Natural killer cell (primary cell): ENCODE measurements at regions not wholly inside any gene's neighbourhood (a gene's known extent, or its start where the extent isn't known, plus 50 kb on each side); places are given as distances from the start of the nearest gene placed in this dataset.
A peak's percentile ranks its signal among the peaks of the same experiment; 100 is the strongest.

Source experiments
- ATAC-seq, 3 donors: fragments of 150-1000 bp in 2 of 3; fragments of 200-7000 bp in 1 of 3; cut with Tn5 transposase; 1 replicate in 1 of 3; 2 replicates in 2 of 3; pipeline ENCODE4 v1.10.0; 2021; ENCODE audit warnings: mild to moderate bottlenecking in 2 of 3, moderate library complexity in 2 of 3
- DNase-seq, 2 donors: peaks; one replicate each; pipeline versions ENCODE4 v3.0.0 to v3.0.0-alpha.2; 2013 to 2021; ENCODE audit warnings: mixed read lengths in 1 of 2
- H3K27ac ChIP-seq: one replicate; pipeline ENCODE4 v1.5.1; 2013; ENCODE audit warnings: mild to moderate bottlenecking, low read length
- H3K27me3 ChIP-seq: one replicate; pipeline ENCODE4 v1.6.1; 2013; ENCODE audit warnings: low read length; ENCODE audit not compliant: control insufficient read depth, insufficient read depth
- H3K36me3 ChIP-seq: one replicate; pipeline ENCODE4 v1.6.1; 2013; ENCODE audit warnings: low read length; ENCODE audit not compliant: control insufficient read depth, insufficient read depth
- H3K4me1 ChIP-seq: one replicate; pipeline ENCODE4 v1.6.1; 2013; ENCODE audit warnings: low read length; ENCODE audit not compliant: control insufficient read depth, insufficient read depth
- H3K4me3 ChIP-seq: one replicate; pipeline ENCODE4 v1.5.1; 2013; ENCODE audit warnings: low read length
- H3K9me3 ChIP-seq: one replicate; pipeline ENCODE4 v1.6.1; 2013; ENCODE audit warnings: low read length; ENCODE audit not compliant: control insufficient read depth, insufficient read depth
- H3K27ac Mint-ChIP-seq, 2 donors: one replicate each; pipeline ENCODE4 v1.8.0; 2022; ENCODE audit warnings: mild to moderate bottlenecking in 2 of 2, mixed read lengths in 2 of 2, moderate library complexity in 1 of 2
- H3K27me3 Mint-ChIP-seq, 2 donors: one replicate each; pipeline ENCODE4 v1.8.0; 2022; ENCODE audit warnings: low read depth in 2 of 2, mixed read lengths in 2 of 2
- H3K36me3 Mint-ChIP-seq: one replicate; pipeline ENCODE4 v1.8.0; 2022; ENCODE audit warnings: mixed read lengths
- H3K4me1 Mint-ChIP-seq, 2 donors: one replicate each; pipeline ENCODE4 v1.8.0; 2022; ENCODE audit warnings: mixed read lengths in 2 of 2
- H3K4me3 Mint-ChIP-seq: one replicate; pipeline ENCODE4 v1.8.0; 2022; ENCODE audit warnings: mild to moderate bottlenecking, moderate library complexity, mixed read lengths
- H3K9me3 Mint-ChIP-seq, 2 donors: one replicate each; pipeline ENCODE4 v1.8.0; 2022; ENCODE audit warnings: mixed read lengths in 2 of 2
- CTCF ChIP-seq: fragments of 200-600 bp; IDR thresholded peaks from one replicate; pipeline ENCODE4 v1.8.0; 2022; ENCODE audit warnings: antibody characterized with exemption
- WGBS: methylation state at CpG from one replicate; pipeline ENCODE4 v1.1.7; 2013; ENCODE audit warnings: missing lambda C conversion rate; ENCODE audit not compliant: insufficient coverage; 5-methylcytosine and 5-hydroxymethylcytosine counted together
- intact Hi-C: fragments of 100-400 bp; cut with micrococcal nuclease; formaldehyde crosslinking; loops from one replicate; pipeline ENCODE4 v1.14.2; 2022

GRCh38 chr7:131235489-131236317 lies 92.0 kb upstream of the MKLN1 start:
- DNase-seq: peak; percentile 64 to 90
- Mint-ChIP-seq H3K36me3 (no peaks in the 10 kb centered on the region), H3K4me1 (peaks cover 53 to 57% of the 10 kb centered on the region in 2 donors), H3K27ac (peak overlapping the region; percentile 91 to 97), H3K9me3 (peaks cover 0 to 3% of the 10 kb centered on the region in 2 donors), H3K4me3 (peak overlapping the region; percentile 65), H3K27me3 (no peaks in the 10 kb centered on the region)
- TF ChIP-seq CTCF: no peak
- Histone ChIP-seq H3K27me3 (no peaks in the 10 kb centered on the region), H3K36me3 (no peaks in the 10 kb centered on the region), H3K4me1 (peaks cover 26% of the 10 kb centered on the region), H3K4me3 (no peak overlapping the region), H3K9me3 (no peaks in the 10 kb centered on the region), H3K27ac (peak overlapping the region; percentile 59)
- intact Hi-C loops: loop anchor here (5.0 kb wide), 2 partner anchors 92 to 323 kb away; partner anchors contain the start of gene MKLN1
- WGBS: 58% methylated on average over 13 of the region's 13 CpGs
- peak; percentile 63 to 81 (median 77) for ATAC-seq

- Histone ChIP-seq H3K27ac (peak overlapping the region; percentile 59), H3K27me3 (no peaks in the 10 kb centered on the region), H3K9me3 (no peaks in the 10 kb centered on the region), H3K4me3 (no peak overlapping the region), H3K4me1 (peaks cover 20% of the 10 kb centered on the region), H3K36me3 (no peaks in the 10 kb centered on the region)
- intact Hi-C loops: loop anchor here (5.0 kb wide), 2 partner anchors 91 to 324 kb away; partner anchors contain the start of gene MKLN1
- no peak overlapping the region for H3K4me3 Mint-ChIP-seq
- ATAC-seq (no peak), DNase-seq (no peak)
- H3K36me3 Mint-ChIP-seq: no peaks in the 10 kb centered on the region
- H3K4me1 Mint-ChIP-seq: peaks cover 48 to 51% of the 10 kb centered on the region in 2 donors
- WGBS: 98% methylated on average over 6 of the region's 6 CpGs
- peaks cover 0 to 3% of the 10 kb centered on the region in 2 donors for H3K9me3 Mint-ChIP-seq
- peak overlapping the region; percentile 91 to 97 for H3K27ac Mint-ChIP-seq
- H3K27me3 Mint-ChIP-seq: no peaks in the 10 kb centered on the region
- no peak for TF ChIP-seq CTCF
Observed at GRCh38 chr7:131236318-131236672, 91.4 kb upstream of the MKLN1 start.

- Mint-ChIP-seq H3K36me3 (no peaks in the 10 kb centered on the region), H3K27ac (peak overlapping the region; percentile 91 to 97), H3K4me3 (peak overlapping the region; percentile 51), H3K4me1 (peaks cover 43 to 46% of the 10 kb centered on the region in 2 donors), H3K27me3 (no peaks in the 10 kb centered on the region), H3K9me3 (peaks cover 0 to 3% of the 10 kb centered on the region in 2 donors)
- 41% methylated on average over 2 of the region's 2 CpGs for WGBS
- ATAC-seq: peak; percentile 62 to 81 (median 66)
- H3K27me3 ChIP-seq: no peaks in the 10 kb centered on the region
- H3K36me3 ChIP-seq: no peaks in the 10 kb centered on the region
- H3K4me3 ChIP-seq: no peak overlapping the region
- H3K9me3 ChIP-seq: no peaks in the 10 kb centered on the region
- H3K27ac ChIP-seq: peak overlapping the region; percentile 64
- intact Hi-C loops: loop anchor here (1.0 to 5.0 kb wide), 4 partner anchors 50 to 326 kb away; partner anchors contain the start of gene MKLN1
- peak in 1 of 2 donors; percentile 45 for DNase-seq
- peaks cover 18% of the 10 kb centered on the region for H3K4me1 ChIP-seq
- no peak for TF ChIP-seq CTCF
Observed at GRCh38 chr7:131238347-131238931, 89.2 kb upstream of the MKLN1 start.
